H1 (cell line): ENCODE measurements at regions not wholly inside any gene's neighbourhood (a gene's known extent, or its start where the extent isn't known, plus 50 kb on each side); places are given as distances from the start of the nearest gene placed in this dataset.

Source experiments
- CHD7 ChIP-seq: fragments of 300-600 bp; sonication (generic); IDR thresholded peaks from 2 replicates; pipeline ENCODE4 v1.7.1; 2012; ENCODE audit warnings: low read length, moderate library complexity, mild to moderate bottlenecking, inconsistent platforms; ENCODE audit not compliant: insufficient replicate concordance
- SUZ12 ChIP-seq: fragments of 200-600 bp; sonication (generic); IDR thresholded peaks from 2 replicates; pipeline ENCODE4 v1.6.1; 2012; ENCODE audit warnings: mild to moderate bottlenecking, inconsistent platforms, low read length, moderate library complexity, mixed read lengths
- YY1 ChIP-seq: IDR thresholded peaks from 2 replicates; pipeline ENCODE4 v1.6.1; 2011; ENCODE audit warnings: low read depth, mild to moderate bottlenecking, low read length

DNA sequence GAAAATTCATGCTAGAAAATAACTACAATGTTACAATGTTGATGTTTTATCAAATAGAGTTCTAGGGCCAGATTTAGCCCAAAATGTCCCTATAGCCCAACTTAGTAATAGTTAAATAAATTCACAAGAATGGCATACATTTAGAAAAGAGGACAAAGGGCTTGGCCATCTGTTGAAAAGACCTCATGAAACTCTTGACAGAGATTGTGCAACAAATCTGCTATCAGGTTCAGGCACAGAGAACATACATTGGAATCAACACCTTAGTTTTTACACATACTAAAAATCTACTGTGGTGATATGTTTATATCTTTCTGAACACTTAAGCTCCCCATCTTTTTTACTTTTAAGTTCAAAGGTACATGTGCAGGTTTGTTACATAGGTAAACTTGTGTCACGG lies 298.3 kb upstream of the DACH1 start (continued):
- TF ChIP-seq CHD7 (no peak), SUZ12 (no peak), YY1 (no peak)
